Mammary epithelial cell (primary cell): ENCODE measurements at regions not wholly inside any gene's neighbourhood (a gene's known extent, or its start where the extent isn't known, plus 50 kb on each side); places are given as distances from the start of the nearest gene placed in this dataset.

Source experiments
- CTCF ChIP-seq, 2 donors: IDR thresholded peaks in 1 of 2; conservative IDR thresholded peaks in 1 of 2; 2 replicates each; pipeline ENCODE4 v1.5.1; 2011 to 2012; ENCODE audit warnings: inconsistent platforms in 2 of 2, low read length in 2 of 2, mild to moderate bottlenecking in 2 of 2, control low read depth in 1 of 2, low read depth in 1 of 2; ENCODE audit not compliant: insufficient read depth in 1 of 2; ENCODE audit errors: extremely low read depth in 1 of 2
- EZH2 ChIP-seq: IDR thresholded peaks from 2 replicates; pipeline ENCODE4 v1.6.1; 2012; ENCODE audit warnings: low read length, inconsistent platforms, borderline replicate concordance

GRCh38 chr6:6829872-6830685 lies 241.6 kb downstream of the LY86 start:
- TF ChIP-seq CTCF (conservative IDR thresholded peaks at IDR 0.05 in 1 of 2, IDR thresholded peaks at IDR 0.05 in 1 of 2; ENCODE audit: extremely low read depth in 1 of 2, insufficient read depth in 1 of 2, low read depth in 1 of 2, low read length in 2 of 2) (no peak), EZH2 (no peak)
